HG03066 (cell line): ENCODE measurements at regions not wholly inside any gene's neighbourhood (a gene's known extent, or its start where the extent isn't known, plus 50 kb on each side); places are given as distances from the start of the nearest gene placed in this dataset.
"Not testable (repeated sequence)": the region's sequence is repeated elsewhere in the genome, so short reads cannot be mapped to it uniquely, and the experiment has no call there.

Experiments used
- ATAC-seq: cut with Tn5 transposase; IDR thresholded peaks from one replicate; pipeline ENCODE4 v1.9.1; 2021; ENCODE audit warnings: low read depth; ENCODE audit not compliant: unreplicated experiment

DNA sequence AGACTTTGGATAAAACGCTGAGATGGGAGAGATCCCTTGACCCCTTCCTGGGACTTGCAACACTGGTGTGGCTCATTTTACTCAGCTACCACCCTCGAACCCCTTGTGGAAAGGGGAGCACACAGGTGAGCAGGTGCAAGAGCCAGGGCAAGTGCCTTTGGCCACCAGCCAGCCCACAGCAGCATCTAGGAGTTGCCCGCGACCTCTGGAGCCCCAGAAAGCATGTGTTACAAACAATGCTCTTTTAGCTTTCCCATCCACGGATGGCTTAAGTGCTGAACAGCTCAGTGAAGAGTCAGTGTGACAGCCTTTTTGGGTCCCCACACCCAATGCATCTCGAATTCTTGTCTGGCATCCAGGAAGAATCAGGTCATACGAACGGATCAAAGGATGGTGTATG, 197.8 kb downstream of the MEMO1 start:
- ATAC-seq, result no peak

DNA sequence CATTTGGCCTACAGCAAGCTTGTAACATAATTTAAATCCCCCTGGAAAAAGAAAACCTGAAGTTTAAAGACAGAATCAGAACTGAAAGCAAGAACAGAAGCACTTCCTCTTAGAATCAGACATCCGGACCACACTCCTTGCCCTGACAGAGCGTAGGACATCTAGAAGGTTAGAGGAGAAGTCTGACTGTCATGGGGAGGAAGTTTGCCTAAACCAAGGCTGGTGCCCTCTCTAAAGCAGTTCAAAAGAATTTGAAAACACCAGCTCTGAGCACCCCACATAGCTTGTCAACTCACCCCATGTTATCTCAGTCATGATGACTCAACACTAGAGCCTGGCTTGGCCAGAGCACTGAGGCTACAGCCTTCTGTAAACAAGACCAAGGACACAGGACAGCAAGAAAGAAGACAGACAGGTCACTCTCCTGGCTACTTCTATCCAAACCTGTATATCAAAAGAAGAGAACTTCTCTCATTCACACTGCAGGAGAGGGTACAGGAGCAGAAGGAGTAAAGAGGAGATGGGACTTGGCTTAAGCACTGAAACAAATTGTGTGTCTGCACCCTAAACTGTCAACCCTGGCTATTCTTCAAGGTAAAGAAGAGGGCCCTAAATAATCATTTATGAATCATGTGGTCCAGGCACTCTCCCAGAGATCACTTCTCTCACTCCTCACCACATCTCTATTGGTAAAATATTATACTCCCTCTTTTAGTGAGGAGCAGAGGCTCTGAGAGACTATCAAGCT, 198.6 kb downstream of the MEMO1 start:
- ATAC-seq, result peak; percentile 98

GRCh38 chr2:31811482-31811881, 199.3 kb downstream of the MEMO1 start:
- ATAC-seq, result no peak

GRCh38 chr2:31810200-31810917, 200.4 kb downstream of the MEMO1 start:
- ATAC-seq, result no peak

DNA sequence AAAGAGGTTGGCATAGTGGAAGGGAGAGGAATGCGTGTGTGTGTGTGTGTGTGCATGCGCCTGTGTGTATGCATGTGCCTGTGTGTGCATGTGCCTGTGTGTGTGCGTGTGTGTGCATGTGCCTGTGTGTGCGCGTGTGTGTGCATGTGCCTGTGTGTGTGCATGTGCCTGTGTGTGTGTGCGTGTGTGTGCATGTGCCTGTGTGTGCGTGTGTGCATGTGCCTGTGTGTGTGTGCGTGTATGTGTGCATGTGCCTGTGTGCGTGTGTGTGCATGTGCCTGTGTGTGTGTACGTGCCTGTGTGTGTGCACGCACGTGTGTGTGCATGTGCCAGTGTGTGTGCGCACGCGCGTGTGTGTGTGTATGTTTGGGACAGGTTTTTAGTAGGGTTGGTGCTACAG, 205.1 kb downstream of the MEMO1 start:
- ATAC-seq, result no peak

- not testable (repeated sequence) for ATAC-seq
These were observed 207.2 kb downstream of the MEMO1 start for GRCh38 chr2:31803481-31804153.

GRCh38 chr2:31802711-31803110, 208.1 kb downstream of the MEMO1 start:
- ATAC-seq, result no peak

GRCh38 chr2:31799282-31799681, 211.5 kb downstream of the MEMO1 start:
- ATAC-seq, result not testable (repeated sequence)

- ATAC-seq, result no peak
These were observed 207.5 kb upstream of the SRD5A2 start for GRCh38 chr2:31788273-31788672.

GRCh38 chr2:31785876-31786275, 205.1 kb upstream of the SRD5A2 start:
- ATAC-seq, result no peak

DNA sequence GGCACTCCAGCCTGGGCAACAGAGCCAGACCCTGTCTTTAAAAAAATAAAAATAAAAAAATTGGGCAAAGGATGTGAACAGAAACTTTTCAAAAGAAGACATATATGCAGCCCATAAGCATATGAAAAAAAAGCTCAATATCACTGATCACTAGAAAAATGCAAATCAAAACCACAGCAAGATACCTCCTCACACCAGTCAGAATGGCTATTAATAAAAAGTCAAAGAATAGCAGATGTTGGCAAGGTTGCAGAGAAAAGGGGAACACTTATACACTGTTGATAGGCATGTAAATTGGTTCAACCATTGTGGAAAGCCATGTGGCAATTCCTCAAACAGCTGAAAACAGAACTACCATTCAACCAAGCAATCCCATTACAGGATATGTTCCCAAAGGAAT, 204.1 kb upstream of the SRD5A2 start:
- no peak for ATAC-seq

DNA sequence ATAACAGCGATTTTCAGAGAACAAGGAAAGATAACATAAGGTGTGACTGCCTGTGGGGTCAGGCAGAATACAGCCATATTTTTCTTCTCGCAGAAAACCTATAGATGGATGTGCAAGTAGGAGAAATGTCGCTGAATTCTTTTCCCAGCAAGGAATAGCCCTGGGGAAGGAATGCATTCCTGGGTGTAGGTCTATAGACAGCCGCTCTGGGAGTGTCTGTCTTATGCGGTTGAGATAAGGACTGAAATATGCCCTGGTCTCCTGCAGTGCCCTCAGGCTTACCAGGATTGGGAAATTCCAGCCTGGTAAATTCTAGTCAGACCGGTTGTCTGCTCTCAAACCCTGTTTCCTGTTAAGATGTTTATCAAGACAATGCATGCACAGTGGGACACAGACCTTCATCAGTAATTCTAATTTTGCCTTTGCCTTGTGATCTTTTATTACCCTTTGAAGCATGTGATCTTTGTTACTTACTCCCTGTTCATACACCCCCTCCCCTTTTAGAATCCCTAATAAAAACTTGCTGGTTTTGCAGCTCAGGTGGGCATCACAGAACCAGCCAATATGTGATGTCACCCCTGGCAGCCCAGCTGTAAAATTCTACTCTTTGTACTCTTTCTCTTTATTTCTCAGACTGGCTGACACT, 202.8 kb upstream of the SRD5A2 start:
- ATAC-seq, result not testable (repeated sequence)

DNA sequence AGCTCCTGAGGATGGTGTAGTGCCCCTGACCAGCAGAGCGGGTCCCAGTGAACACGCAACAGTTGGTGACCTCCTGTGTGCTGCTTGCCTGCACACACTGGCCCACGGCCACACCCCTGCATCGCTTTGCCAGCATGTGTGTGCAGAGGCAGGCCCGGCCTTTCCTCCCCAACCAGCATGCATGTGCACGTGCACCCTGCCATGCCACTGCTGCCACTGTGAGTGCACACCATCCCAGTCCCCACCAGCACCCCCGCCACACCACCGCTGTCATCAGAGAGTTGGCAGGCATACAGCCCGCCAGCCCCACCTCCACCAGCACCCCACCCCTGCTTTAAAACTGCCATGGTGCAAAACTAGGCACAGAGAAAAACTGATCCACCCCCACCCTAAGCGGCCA, 197.4 kb upstream of the SRD5A2 start:
- no peak for ATAC-seq

- ATAC-seq, result no peak
These were observed 190.0 kb upstream of the SRD5A2 start for GRCh38 chr2:31770741-31771140.

- ATAC-seq, result no peak
These were observed 184.6 kb upstream of the SRD5A2 start for GRCh38 chr2:31765078-31765945.

DNA sequence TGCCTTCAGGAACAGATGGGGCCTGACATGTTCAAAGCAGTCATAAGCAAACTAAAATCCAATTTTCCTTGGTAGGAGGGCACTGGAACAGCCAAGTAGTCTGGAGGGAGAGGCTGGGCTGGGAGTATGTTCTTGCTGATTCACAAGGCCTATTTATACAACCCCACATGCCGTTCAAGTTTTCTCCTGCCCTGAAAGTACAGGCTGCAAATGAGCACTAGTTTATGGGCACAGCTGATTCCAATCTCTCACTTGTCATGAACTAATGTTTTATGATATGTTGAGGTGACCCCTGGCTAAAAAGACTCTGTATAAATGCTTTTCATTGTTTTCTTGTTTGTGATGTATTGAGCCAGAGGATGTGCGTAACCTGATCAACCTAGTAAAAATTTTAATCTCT, 183.4 kb upstream of the SRD5A2 start:
- no peak for ATAC-seq

DNA sequence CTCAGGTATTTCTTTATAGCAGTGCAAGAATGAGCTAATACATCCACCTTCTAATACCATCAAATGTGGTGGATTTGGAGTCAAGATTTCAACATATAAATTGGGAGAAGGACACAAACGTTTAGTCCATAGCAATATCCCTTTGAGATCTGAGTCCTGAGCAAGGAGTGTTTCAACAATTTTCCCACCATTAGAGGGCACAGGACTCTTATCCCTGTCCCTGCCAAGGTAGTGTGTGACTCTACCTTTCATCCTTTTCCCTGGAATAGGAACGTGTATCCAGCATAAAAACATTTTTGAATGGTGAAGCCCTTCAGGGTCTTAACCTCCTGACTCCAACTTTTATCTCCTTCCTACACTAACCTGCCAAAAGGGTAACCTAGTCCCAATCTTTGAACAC, 181.3 kb upstream of the SRD5A2 start:
- ATAC-seq, result no peak

GRCh38 chr2:31757351-31757750, 176.6 kb upstream of the SRD5A2 start:
- ATAC-seq, result not testable (repeated sequence)

DNA sequence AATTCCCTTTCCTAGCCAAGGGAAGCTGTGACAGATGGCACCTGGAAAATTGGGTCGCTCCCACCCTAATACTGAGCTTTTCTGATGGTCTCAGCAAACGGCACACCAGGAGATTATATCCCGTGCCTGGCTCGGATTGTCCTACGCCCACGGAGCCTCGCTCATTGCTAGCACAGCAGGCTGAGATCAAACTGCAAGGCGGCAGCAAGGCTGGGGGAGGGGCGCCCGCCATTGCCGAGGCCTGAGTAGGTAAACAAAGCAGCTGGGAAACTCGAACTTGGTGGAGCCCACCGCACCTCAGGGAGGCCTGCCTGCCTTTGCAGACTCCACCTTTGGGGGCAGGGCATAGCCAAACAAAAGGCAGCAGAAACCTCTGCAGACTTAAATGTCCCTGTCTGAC, 168.0 kb upstream of the SRD5A2 start:
- not testable (repeated sequence) for ATAC-seq

DNA sequence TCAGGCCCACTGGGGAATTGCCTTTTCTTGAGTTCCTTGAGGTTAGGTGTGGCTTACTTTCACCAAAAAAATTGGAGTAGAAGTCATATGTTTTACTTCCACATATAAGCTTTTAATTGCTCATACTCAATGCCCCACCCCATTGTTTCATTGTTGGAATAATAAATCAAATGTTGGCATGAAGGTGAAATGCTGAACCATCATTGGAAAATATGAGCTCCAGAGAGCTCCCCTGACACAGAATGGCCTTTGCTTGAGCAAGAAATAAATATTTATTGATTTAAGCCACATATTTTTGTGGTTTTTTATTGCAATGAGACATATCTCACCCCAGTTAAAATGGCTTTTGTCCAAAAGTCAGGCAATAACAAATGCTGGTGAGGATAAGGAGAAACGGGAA, 167.3 kb upstream of the SRD5A2 start:
- ATAC-seq, result no peak
